GM18867 (cell line): ENCODE measurements at regions not wholly inside any gene's neighbourhood (a gene's known extent, or its start where the extent isn't known, plus 50 kb on each side); places are given as distances from the start of the nearest gene placed in this dataset.

Experiments used
- ATAC-seq: cut with Tn5 transposase; IDR thresholded peaks from one replicate; pipeline ENCODE4 v1.9.1; 2021; ENCODE audit warnings: mild to moderate bottlenecking, moderate library complexity; ENCODE audit not compliant: unreplicated experiment

DNA sequence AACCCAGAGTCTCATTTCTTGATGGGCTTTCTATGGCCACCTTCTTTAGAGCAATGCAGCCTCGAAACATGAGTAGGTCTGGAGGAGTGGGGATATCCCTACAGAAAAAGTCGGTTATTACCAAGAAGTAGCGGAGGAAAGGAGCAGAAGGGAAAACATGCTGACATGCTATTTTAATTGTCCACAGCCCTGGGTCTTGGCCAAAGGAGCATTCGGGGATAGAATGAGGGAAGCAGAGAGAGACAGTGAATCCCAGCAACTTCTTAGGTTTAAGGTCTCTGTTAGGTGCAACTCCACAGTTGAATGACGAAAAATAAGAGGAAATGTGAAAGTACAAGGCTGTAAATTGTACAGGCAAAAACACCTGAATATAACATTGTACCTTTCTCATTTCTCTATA is 506.7 kb upstream of the CDH18 start:
- ATAC-seq: no peak

DNA sequence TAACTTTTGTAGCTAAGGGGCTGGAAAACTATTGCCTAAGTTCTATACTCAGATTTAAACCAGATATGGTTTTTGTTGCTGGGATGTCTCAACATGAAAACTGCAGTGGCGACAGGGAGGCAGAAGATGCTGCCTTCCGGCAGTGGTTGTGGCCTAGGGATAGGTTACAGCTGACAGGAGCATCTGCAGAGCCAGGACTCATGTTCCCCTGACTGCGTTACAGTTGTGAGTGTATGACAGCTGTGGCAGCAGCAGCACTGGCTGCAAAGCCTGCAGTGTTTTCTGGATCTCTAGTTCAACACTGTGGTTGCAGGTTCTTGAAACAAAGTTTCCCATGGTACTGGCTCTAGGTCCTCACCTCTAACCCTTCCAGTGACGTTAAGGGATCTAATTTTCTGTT is 498.8 kb upstream of the CDH18 start:
- ATAC-seq: no peak

DNA sequence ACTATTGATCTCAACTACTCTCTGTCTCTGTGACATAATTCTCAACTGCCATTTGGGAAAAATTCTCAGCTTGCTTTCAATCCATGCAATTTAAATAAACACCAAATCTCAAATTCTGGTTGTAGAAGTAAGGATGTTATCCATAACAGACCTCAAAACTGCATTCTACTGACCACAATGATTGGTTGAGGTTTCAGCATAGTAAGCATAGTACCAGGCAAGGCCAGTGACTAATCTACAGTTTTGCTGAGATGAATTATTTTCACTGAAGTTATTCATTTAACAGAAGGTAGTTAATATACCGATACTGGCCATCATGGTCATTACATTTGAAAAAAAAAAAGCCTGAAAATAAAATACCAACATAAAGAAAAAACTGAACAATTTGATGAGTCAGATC is 488.0 kb upstream of the CDH18 start:
- no peak for ATAC-seq

DNA sequence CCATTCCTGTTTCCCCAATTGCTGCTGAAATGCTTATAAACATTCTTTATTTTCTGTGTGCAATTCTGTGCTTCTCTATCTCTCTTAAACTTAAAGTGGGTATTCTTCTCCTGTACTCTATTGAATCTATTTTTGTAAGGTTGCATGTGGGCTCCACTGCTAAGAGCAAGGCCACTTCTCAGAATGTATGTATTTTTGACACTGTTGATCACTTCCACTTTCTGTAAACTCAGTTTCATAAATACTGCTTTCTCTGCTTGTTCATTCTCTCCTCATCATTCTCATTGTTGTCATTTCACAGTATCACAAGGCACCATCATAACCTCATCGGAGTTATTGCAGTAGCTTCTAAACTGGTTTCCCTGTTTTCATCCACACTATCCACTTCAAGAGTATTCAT is 483.0 kb upstream of the CDH18 start:
- ATAC-seq: no peak

DNA sequence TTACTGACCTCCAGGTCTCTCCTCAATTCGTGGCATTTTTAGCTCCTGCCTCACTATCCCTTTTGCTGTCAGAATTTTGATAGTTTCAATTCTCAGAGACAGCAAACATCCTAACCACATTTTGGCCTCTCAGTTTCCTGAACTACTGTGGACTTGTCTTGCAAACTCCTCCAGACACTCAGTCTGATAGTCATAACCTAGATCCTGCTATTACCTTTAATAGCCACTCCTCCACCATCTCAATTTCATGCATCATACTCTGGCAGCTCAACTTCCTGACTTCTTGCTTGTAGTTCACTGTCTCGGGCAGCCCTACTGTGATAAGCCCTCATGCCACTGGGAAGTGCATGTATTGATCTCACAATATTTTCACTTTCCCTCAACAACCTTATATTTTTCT is 481.8 kb upstream of the CDH18 start:
- ATAC-seq: no peak

DNA sequence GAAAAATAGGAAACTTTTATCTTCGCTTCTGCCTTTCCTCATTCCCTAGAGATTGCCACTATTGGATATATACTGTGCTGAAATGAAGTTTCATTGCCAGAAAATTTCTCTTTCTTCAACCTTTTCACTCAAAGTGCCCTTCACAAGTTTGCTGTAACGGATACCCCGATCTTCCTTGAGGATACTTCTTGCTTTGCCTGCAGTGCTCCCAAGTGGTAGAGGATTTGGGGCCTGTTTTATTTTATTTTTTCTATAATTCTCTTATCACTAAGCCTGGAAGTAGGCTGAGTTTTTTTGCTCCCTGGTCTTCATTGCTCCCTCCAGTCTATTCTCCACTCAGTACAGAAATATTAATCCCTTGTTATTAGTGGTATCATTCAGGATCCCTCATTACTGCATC is 481.4 kb upstream of the CDH18 start:
- no peak for ATAC-seq

DNA sequence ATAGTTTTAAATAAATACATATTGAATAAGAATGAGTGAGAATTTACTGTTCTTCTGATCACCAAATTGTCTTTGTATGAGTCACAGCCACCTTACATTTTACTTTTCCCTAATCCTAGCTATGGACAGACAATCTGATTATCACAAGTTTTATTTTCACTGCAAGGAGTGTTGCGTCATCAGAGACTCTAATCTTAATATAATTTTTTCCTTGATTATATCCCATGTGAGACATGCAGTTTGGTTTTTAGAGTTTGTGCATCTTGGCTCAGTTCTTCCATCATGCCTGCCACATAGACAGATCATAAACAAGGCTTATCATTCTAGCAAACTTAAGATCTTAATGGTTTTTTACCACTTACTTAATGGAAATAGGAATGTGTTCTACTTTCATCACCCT is 478.5 kb upstream of the CDH18 start:
- ATAC-seq: no peak

DNA sequence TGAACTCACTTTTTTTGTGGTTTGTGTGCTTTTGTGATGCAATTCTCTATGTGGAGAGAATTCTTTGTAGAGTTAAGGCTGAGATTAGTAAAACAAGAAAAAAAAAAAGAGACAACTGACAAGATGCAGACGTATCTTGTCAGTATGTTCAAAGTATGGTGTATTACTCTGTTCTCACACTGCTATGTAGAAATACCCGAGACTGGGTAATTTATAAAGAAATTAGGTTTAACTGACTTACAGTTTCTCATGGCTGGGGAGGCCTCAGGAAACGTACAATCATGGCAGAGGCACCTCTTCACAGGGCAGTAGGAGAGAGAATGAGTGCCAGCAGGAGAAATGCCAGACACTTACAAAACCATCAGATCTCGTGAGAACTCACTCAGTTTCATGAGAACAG is 475.2 kb upstream of the CDH18 start:
- no peak for ATAC-seq

DNA sequence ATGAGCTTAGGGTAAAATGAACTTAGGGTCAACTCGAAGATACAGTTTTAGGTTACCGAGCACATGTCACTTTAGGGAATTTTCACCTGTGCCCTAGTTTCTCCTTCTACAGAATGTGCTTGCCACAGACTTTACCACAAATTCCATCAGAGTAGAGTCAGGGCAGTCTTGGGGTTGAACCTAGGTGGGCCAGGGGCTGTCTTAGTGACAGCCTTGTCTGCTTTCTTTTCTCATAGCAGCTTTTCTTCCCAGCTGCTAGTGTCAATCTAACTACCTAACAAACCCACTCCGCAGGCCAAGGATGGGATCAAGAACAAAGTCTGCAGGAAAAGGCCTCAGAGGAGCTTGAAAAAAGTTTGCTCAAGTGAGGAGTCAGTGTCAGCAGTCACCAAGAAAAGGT is 458.1 kb upstream of the CDH18 start:
- ATAC-seq: no peak

DNA sequence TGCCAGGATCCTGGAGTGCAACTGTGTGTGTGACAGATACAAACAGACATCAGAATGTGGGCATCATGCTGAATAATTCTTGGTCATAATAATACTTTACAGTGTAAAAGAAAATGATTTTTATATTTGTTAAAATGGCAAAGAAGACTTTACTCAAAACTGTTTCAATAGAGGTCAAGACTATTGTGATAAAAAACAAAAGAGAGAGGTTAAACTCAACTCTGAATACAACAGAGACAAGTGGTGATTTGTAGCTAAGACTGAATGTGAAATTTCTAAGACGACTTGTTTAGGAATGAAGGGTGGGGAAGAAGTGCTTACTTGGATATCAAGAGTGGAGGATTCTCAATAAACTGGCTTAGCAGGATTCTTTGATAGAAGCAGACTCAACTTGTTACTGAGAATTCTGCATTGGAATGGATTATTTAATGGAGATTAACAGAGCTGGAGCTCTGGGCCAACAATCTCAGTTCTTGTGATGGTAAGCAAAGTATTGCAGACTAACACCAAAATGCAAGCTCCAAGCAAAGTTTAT is 457.4 kb upstream of the CDH18 start:
- no peak for ATAC-seq

DNA sequence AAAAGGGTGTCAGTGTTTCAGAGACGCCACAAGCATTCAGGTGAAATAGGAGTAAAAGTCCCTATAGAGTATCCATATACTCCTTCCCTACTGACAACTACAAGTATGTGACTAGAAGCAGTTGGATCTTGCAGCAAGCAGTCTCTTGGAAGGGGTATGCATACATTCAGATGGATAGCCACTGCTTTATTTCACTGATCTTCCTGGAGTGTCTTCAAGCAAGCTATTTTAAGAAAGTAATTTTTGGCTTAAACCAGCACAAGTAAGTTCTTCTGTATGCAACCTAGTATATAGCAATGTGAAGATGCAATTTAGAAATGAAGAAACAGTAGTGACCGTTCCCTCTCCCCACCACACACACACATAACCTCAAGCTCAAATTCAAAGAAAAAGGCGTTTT is 446.8 kb upstream of the CDH18 start:
- ATAC-seq: no peak

DNA sequence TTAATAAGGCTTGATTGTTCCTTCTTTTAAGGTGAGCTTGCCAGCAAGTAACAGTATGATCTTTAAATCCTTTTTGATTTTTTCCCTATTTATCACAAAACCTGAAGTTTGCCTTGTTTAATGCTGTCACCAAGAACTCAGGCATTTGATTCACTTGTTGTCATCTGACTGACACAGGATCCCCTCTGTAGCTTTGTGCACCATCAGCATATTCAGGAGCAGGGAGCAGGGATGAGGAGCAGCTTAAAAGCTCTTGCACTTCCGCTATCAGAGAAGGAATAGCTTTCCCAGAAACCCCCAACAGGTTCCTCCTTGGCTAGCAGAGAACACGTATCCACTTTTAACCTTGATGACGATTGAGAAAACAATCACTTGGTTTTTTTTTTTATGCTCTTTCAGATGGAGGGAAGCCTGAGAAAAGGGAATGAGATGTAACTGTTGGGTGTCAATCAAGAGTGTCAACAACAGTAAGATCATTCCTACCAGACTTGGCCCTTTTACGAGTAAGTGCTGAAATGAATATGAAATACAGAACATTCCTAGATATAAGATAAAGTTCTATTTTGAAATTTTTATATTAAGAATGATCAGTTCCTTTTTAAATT is 433.1 kb upstream of the CDH18 start:
- ATAC-seq: no peak
